Body of pancreas (tissue), 4 donors: ENCODE measurements at regions not wholly inside any gene's neighbourhood (a gene's known extent, or its start where the extent isn't known, plus 50 kb on each side); places are given as distances from the start of the nearest gene placed in this dataset.

Experiments
- CTCF ChIP-seq, 7 experiments: fragments of 450-650 bp in 4 of 7; fragments of 200-600 bp in 3 of 7; sonication (generic) in 3 of 7; IDR thresholded peaks; one replicate each; pipeline ENCODE4 v1.5.1; 2016 to 2019; ENCODE audit warnings: antibody characterized with exemption in 7 of 7
- POLR2A ChIP-seq, 3 donors: fragments of 450-650 bp; IDR thresholded peaks; one replicate each; pipeline ENCODE4 v1.6.1; 2016; ENCODE audit warnings: antibody characterized with exemption in 3 of 3, mild to moderate bottlenecking in 2 of 3

DNA sequence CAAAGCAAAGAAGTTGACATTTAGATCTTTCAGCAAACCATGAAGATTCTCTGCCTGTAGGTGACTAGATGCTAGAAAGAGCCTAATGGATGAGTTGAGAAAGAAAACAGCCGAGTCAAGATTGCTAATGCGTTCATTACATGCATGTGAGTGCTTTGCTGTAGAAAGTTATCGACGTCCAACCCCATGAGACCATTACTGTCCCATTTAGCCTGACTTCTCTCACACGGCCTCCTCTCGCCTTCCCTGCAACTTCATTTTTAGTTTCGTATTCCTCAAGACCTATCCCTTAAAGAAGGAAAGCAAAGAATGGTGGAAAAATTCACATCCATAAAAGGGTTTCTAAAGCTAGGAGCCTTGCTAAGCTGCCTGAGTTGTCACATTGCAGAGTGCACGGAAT is 113.7 kb upstream of the DPP6 start:
- TF ChIP-seq POLR2A (IDR thresholded peaks at IDR 0.05): no peak
- TF ChIP-seq CTCF (IDR thresholded peaks at IDR 0.05): no peak
